ENCODE measurements at regions not wholly inside any gene's neighbourhood (a gene's known extent, or its start where the extent isn't known, plus 50 kb on each side); places are given as distances from the start of the nearest gene placed in this dataset.

DNA sequence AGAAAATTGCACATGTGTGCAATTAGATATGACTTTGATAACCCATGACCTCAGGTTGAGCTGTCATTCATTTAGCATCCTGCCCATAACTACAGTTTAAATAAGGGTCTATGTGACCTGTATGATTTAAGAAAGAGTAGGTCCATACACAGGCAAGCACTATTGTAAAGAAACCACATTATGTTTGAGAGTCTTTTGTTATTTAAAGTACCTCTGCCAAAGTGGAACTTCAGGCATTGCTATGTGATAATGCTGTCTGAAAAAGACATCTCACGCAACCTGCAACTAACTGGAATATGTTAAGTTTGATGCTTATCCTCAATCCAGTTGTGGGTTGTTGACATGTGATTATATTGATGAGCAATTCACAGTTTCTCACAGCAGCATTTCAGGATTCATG lies 317.0 kb downstream of the TMEM161B start (continued):
- TF ChIP-seq TAF7 (tag; IDR thresholded peaks at IDR 0.05): no peak

DNA sequence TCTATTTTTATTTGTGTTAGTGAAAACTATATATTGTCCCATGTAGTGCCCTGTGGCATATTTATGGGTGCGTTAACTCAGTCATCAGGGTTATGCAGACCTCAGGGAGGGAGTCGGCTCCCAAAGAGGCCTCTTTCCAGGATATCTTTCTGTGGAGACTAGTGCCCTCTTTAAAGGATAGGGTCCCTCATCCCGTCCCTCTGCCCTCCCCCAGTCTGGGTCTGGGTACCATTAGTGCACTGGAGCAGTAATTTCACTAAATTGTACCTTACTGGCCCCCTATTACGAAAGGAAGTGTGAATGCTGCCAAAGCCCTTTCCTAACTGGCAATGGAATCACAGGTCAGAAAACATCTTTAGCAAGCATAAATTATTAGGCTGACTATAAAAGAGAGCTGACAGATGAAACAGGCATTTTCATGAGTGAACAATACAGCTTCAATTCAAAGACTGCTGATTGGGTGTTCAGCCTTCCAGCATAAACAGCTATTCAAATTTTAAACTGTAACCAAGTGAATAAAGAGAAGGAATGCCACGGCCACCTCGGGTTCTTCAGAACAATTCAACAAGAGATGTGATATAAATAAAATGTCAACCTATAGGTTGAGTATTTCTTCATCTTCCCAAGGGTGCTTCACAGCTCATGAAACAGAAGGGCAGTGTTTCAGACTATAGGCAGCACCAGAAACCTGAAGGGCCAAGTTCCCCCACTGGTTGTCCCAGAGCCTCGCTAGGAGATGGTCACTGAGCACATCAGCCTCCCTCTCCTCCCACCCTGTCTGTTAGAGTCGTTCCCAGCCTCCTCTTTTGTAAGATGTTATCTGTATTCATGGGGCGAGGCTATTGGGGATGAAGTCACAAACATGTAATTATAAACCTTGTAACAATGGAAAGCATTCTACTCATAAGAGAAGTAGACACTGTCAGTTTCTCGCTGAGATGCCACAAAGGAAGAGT lies 318.7 kb downstream of the TMEM161B start:
- no peaks in the 10 kb centered on the region for H3K9me1 ChIP-seq (ENCODE audit: control insufficient read depth, insufficient read depth, low read length)
- in situ Hi-C loops (cut with MboI) (no loop called here), intact Hi-C loops (cut with micrococcal nuclease) (no loop called here)
- no peaks in the 10 kb centered on the region for H3K27me3 ChIP-seq (ENCODE audit: control insufficient read depth in 2 of 2, insufficient read depth in 2 of 2, low read length in 2 of 2)
- H3K4me1 ChIP-seq (replicated peaks in 1 of 2; ENCODE audit: control insufficient read depth in 2 of 2, insufficient read depth in 2 of 2, low read length in 2 of 2): no peaks in the 10 kb centered on the region
- no peak overlapping the region for H3K9ac ChIP-seq (ENCODE audit: insufficient read depth in 1 of 2, low read depth in 2 of 2, low read length in 2 of 2)
- H4K20me1 ChIP-seq (replicated peaks; ENCODE audit: control insufficient read depth, insufficient read depth, low read length): no peaks in the 10 kb centered on the region
- no peak overlapping the region for H2AFZ ChIP-seq (ENCODE audit: low read depth, low read length)
- DNase-seq (ENCODE audit: extremely low read depth in 1 of 4, low spot score in 3 of 4) (no peak), FAIRE-seq (no peak), ATAC-seq (no peak)
- H3K79me2 ChIP-seq (ENCODE audit: control insufficient read depth, insufficient read depth, low read length): no peaks in the 10 kb centered on the region
- POLR2A ChIA-PET: no interaction called here
- H3K27ac ChIP-seq (ENCODE audit: extremely low read depth, low read depth, low read length): no peak overlapping the region
- H3K36me3 ChIP-seq (ENCODE audit: control insufficient read depth, insufficient read depth, low read length): no peaks in the 10 kb centered on the region
- CTCF ChIA-PET (ENCODE audit: low intra/inter-chr PET ratio): no interaction called here
- TF ChIP-seq ZBTB17 (CRISPR knock-in tag; IDR thresholded peaks at IDR 0.05): no peak
- TF ChIP-seq ZZZ3 (IDR thresholded peaks at IDR 0.05): no peak
- no peak for TF ChIP-seq HMG20B (CRISPR knock-in tag; IDR thresholded peaks at IDR 0.05)
- TF ChIP-seq, protein P1, sequence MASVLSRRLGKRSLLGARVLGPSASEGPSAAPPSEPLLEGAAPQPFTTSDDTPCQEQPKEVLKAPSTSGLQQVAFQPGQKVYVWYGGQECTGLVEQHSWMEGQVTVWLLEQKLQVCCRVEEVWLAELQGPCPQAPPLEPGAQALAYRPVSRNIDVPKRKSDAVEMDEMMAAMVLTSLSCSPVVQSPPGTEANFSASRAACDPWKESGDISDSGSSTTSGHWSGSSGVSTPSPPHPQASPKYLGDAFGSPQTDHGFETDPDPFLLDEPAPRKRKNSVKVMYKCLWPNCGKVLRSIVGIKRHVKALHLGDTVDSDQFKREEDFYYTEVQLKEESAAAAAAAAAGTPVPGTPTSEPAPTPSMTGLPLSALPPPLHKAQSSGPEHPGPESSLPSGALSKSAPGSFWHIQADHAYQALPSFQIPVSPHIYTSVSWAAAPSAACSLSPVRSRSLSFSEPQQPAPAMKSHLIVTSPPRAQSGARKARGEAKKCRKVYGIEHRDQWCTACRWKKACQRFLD (CRISPR knock-in tag; IDR thresholded peaks at IDR 0.05): no peak
- TF ChIP-seq POLR2AphosphoS5 (IDR thresholded peaks at IDR 0.05; ENCODE audit: control insufficient read depth, insufficient read depth, low read depth, low read length): no peak
- no peak for TF ChIP-seq ZNF586 (CRISPR knock-in tag; conservative IDR thresholded peaks at IDR 0.05)
- no peak for TF ChIP-seq ETV5 (CRISPR knock-in tag; IDR thresholded peaks at IDR 0.05; ENCODE audit: low read depth)
- TF ChIP-seq RCOR1 (IDR thresholded peaks at IDR 0.05; ENCODE audit: borderline replicate concordance in 1 of 2, low read depth in 2 of 2, low read length in 2 of 2): no peak
- no peak for TF ChIP-seq CHD2 (IDR thresholded peaks at IDR 0.05; ENCODE audit: low read depth, low read length)
- TF ChIP-seq, protein P2, sequence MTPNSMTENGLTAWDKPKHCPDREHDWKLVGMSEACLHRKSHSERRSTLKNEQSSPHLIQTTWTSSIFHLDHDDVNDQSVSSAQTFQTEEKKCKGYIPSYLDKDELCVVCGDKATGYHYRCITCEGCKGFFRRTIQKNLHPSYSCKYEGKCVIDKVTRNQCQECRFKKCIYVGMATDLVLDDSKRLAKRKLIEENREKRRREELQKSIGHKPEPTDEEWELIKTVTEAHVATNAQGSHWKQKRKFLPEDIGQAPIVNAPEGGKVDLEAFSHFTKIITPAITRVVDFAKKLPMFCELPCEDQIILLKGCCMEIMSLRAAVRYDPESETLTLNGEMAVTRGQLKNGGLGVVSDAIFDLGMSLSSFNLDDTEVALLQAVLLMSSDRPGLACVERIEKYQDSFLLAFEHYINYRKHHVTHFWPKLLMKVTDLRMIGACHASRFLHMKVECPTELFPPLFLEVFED (CRISPR knock-in tag; conservative IDR thresholded peaks at IDR 0.05): no peak
- TF ChIP-seq ZNF57 (CRISPR knock-in tag; IDR thresholded peaks at IDR 0.05): no peak
- TF ChIP-seq HDAC3 (IDR thresholded peaks at IDR 0.05; ENCODE audit: borderline replicate concordance, partially characterized antibody): no peak
- no peak for TF ChIP-seq MAFK (IDR thresholded peaks at IDR 0.05; ENCODE audit: low read length)
- TF ChIP-seq BHLHE40 (IDR thresholded peaks at IDR 0.05; ENCODE audit: low read length): no peak
- no peak for TF ChIP-seq ZFP36 (IDR thresholded peaks at IDR 0.05; ENCODE audit: low read depth, low read length, partially characterized antibody)
- no peak overlapping the region for H3K4me3 ChIP-seq
- H3K4me2 ChIP-seq (ENCODE audit: insufficient read depth, low read length): no peak overlapping the region
- 3% methylated on average over 10 of the region's 10 CpGs for WGBS (ENCODE audit: insufficient coverage, low coverage, missing lambda C conversion rate)
- BruUV-seq (replicated peaks): no TSS peak
- H3K9me3 ChIP-seq (replicated peaks; ENCODE audit: control insufficient read depth, insufficient read depth, low read depth, low read length): no peaks in the 10 kb centered on the region

Data from K562 (cell line).